Natural killer cell (primary cell): ENCODE measurements at regions not wholly inside any gene's neighbourhood (a gene's known extent, or its start where the extent isn't known, plus 50 kb on each side); places are given as distances from the start of the nearest gene placed in this dataset.

Experiments used
- ATAC-seq, 3 donors: fragments of 150-1000 bp in 2 of 3; fragments of 200-7000 bp in 1 of 3; cut with Tn5 transposase; 1 replicate in 1 of 3; 2 replicates in 2 of 3; pipeline ENCODE4 v1.10.0; 2021; ENCODE audit warnings: mild to moderate bottlenecking in 2 of 3, moderate library complexity in 2 of 3
- DNase-seq, 2 donors: peaks; one replicate each; pipeline versions ENCODE4 v3.0.0 to v3.0.0-alpha.2; 2013 to 2021; ENCODE audit warnings: mixed read lengths in 1 of 2
- H3K27ac ChIP-seq: one replicate; pipeline ENCODE4 v1.5.1; 2013; ENCODE audit warnings: mild to moderate bottlenecking, low read length
- H3K27me3 ChIP-seq: one replicate; pipeline ENCODE4 v1.6.1; 2013; ENCODE audit warnings: low read length; ENCODE audit not compliant: control insufficient read depth, insufficient read depth
- H3K36me3 ChIP-seq: one replicate; pipeline ENCODE4 v1.6.1; 2013; ENCODE audit warnings: low read length; ENCODE audit not compliant: control insufficient read depth, insufficient read depth
- H3K4me1 ChIP-seq: one replicate; pipeline ENCODE4 v1.6.1; 2013; ENCODE audit warnings: low read length; ENCODE audit not compliant: control insufficient read depth, insufficient read depth
- H3K4me3 ChIP-seq: one replicate; pipeline ENCODE4 v1.5.1; 2013; ENCODE audit warnings: low read length
- H3K9me3 ChIP-seq: one replicate; pipeline ENCODE4 v1.6.1; 2013; ENCODE audit warnings: low read length; ENCODE audit not compliant: control insufficient read depth, insufficient read depth
- H3K27ac Mint-ChIP-seq, 2 donors: one replicate each; pipeline ENCODE4 v1.8.0; 2022; ENCODE audit warnings: mild to moderate bottlenecking in 2 of 2, mixed read lengths in 2 of 2, moderate library complexity in 1 of 2
- H3K27me3 Mint-ChIP-seq, 2 donors: one replicate each; pipeline ENCODE4 v1.8.0; 2022; ENCODE audit warnings: low read depth in 2 of 2, mixed read lengths in 2 of 2
- H3K36me3 Mint-ChIP-seq: one replicate; pipeline ENCODE4 v1.8.0; 2022; ENCODE audit warnings: mixed read lengths
- H3K4me1 Mint-ChIP-seq, 2 donors: one replicate each; pipeline ENCODE4 v1.8.0; 2022; ENCODE audit warnings: mixed read lengths in 2 of 2
- H3K4me3 Mint-ChIP-seq: one replicate; pipeline ENCODE4 v1.8.0; 2022; ENCODE audit warnings: mild to moderate bottlenecking, moderate library complexity, mixed read lengths
- H3K9me3 Mint-ChIP-seq, 2 donors: one replicate each; pipeline ENCODE4 v1.8.0; 2022; ENCODE audit warnings: mixed read lengths in 2 of 2
- WGBS: methylation state at CpG from one replicate; pipeline ENCODE4 v1.1.7; 2013; ENCODE audit warnings: missing lambda C conversion rate; ENCODE audit not compliant: insufficient coverage; 5-methylcytosine and 5-hydroxymethylcytosine counted together
- intact Hi-C: fragments of 100-400 bp; cut with micrococcal nuclease; formaldehyde crosslinking; loops from one replicate; pipeline ENCODE4 v1.14.2; 2022
- TF ChIP-seq, protein P1 (sequence below): fragments of 200-600 bp; IDR thresholded peaks from one replicate; pipeline ENCODE4 v1.8.0; 2022; ENCODE audit warnings: antibody characterized with exemption

DNA sequence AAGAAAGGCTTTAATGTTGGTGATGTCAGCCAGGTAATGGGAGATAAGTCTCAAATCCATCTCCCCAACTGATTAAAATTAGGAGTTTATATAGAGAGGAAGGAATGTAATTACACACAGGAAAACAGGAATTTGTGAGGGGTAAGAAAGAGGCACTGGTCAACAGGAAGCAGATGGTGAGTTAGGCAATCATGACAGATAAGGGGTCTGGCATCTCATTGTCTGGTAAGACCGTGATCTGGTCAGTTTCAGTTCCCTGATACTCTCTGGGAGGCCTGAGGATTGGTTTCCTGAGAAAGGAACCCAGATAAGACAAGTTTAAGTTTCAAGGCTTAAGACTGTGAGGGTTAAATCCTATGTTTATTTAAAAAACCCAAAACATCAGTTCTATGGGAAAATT, 414.7 kb upstream of the ARRDC4 start:
- TF ChIP-seq, protein P1, sequence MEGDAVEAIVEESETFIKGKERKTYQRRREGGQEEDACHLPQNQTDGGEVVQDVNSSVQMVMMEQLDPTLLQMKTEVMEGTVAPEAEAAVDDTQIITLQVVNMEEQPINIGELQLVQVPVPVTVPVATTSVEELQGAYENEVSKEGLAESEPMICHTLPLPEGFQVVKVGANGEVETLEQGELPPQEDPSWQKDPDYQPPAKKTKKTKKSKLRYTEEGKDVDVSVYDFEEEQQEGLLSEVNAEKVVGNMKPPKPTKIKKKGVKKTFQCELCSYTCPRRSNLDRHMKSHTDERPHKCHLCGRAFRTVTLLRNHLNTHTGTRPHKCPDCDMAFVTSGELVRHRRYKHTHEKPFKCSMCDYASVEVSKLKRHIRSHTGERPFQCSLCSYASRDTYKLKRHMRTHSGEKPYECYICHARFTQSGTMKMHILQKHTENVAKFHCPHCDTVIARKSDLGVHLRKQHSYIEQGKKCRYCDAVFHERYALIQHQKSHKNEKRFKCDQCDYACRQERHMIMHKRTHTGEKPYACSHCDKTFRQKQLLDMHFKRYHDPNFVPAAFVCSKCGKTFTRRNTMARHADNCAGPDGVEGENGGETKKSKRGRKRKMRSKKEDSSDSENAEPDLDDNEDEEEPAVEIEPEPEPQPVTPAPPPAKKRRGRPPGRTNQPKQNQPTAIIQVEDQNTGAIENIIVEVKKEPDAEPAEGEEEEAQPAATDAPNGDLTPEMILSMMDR = no peak
- no peak for DNase-seq
- Histone ChIP-seq H3K4me1 (no peaks in the 10 kb centered on the region), H3K36me3 (no peaks in the 10 kb centered on the region), H3K9me3 (no peaks in the 10 kb centered on the region), H3K4me3 (no peak overlapping the region), H3K27ac (no peak overlapping the region), H3K27me3 (no peaks in the 10 kb centered on the region)
- intact Hi-C loops = no loop called here
- Mint-ChIP-seq H3K4me1 (no peaks in the 10 kb centered on the region), H3K36me3 (no peaks in the 10 kb centered on the region), H3K9me3 (peaks cover 18 to 24% of the 10 kb centered on the region in 2 donors), H3K27ac (no peak overlapping the region), H3K27me3 (no peaks in the 10 kb centered on the region), H3K4me3 (no peak overlapping the region)
- 33% methylated on average over 1 of the region's 1 CpG for WGBS
- ATAC-seq = no peak

DNA sequence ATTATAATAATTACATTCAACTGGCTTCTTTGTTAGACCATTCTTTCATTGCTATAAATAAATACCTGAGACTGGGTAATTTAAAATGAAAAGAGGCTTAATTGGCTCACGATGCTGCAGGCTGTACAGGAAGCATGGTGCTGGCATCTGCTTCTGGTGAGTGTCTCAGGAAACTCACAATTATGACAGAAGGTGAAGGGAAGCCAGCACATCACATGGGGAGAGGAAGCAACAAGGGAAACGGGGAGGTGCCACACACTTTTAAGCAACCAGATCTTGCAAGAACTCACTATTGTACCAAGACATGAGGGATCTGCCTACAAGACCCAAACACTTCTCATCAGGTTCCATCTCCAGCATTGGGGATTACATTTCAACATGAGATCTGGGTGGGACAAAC, 413.1 kb upstream of the ARRDC4 start:
- Mint-ChIP-seq H3K4me3 (no peak overlapping the region), H3K9me3 (peaks cover 20 to 27% of the 10 kb centered on the region in 2 donors), H3K4me1 (no peaks in the 10 kb centered on the region), H3K27ac (no peak overlapping the region), H3K36me3 (no peaks in the 10 kb centered on the region), H3K27me3 (no peaks in the 10 kb centered on the region)
- no peaks in the 10 kb centered on the region for H3K9me3 ChIP-seq
- TF ChIP-seq, protein P1 = no peak
- no peaks in the 10 kb centered on the region for H3K27me3 ChIP-seq
- H3K4me3 ChIP-seq = no peak overlapping the region
- no peak for DNase-seq
- no peaks in the 10 kb centered on the region for H3K4me1 ChIP-seq
- no peak for ATAC-seq
- H3K36me3 ChIP-seq = no peaks in the 10 kb centered on the region
- WGBS = 48% methylated on average over 2 of the region's 2 CpGs
- H3K27ac ChIP-seq = no peak overlapping the region
- intact Hi-C loops = no loop called here

DNA sequence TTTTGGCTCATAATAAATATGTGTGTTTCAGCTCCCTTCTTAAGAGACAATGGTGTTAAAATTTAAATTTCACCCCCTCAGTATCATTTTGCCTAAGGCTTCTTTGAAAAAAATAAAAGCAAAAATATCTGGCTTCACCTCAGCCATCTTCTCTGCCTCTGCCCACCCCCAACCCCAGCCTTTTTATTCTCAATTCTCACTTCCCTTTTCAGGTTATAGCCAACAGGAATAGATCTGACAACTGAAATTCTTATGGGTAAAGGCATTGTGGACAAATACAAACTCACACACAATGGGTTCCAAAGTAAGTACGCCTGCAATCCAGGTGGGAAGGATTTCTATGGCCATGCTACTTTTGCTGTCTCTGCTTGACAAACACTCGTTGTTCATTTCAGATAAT, 399.0 kb upstream of the ARRDC4 start:
- Histone ChIP-seq H3K4me1 (no peaks in the 10 kb centered on the region), H3K27ac (no peak overlapping the region), H3K27me3 (no peaks in the 10 kb centered on the region), H3K9me3 (no peaks in the 10 kb centered on the region), H3K36me3 (no peaks in the 10 kb centered on the region), H3K4me3 (no peak overlapping the region)
- Mint-ChIP-seq H3K4me1 (no peaks in the 10 kb centered on the region), H3K4me3 (no peak overlapping the region), H3K36me3 (no peaks in the 10 kb centered on the region), H3K27me3 (no peaks in the 10 kb centered on the region), H3K9me3 (peaks cover 7 to 8% of the 10 kb centered on the region in 2 donors), H3K27ac (no peak overlapping the region)
- ATAC-seq = no peak
- TF ChIP-seq, protein P1 = no peak
- 64% methylated on average over 2 of the region's 2 CpGs for WGBS
- no peak for DNase-seq
- intact Hi-C loops = no loop called here

DNA sequence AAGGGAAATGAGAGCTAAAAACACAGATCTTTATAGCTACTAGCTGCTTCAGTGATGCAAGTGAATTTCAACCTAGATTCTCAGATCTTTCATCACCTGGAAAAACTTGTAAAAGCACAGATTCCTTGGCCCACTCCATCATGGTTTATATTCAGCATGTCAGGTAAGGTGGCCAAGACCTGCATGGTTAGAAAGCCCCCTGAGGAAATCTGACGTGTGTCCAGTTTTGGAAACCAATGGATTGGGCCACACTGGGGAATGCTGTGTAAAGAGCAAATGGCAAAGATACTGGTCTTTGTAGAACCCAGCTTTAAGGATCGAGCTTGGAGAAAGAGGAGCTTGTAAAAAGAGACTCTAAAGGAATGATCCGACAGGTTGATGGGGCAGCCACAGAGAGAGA, 397.0 kb upstream of the ARRDC4 start:
- DNase-seq (no peak), ATAC-seq (no peak)
- H3K27me3 ChIP-seq = no peaks in the 10 kb centered on the region
- intact Hi-C loops = no loop called here
- no peaks in the 10 kb centered on the region for H3K36me3 Mint-ChIP-seq
- no peaks in the 10 kb centered on the region for H3K36me3 ChIP-seq
- H3K4me3 Mint-ChIP-seq = no peak overlapping the region
- H3K27ac Mint-ChIP-seq = no peak overlapping the region
- H3K9me3 Mint-ChIP-seq = peaks cover 7 to 8% of the 10 kb centered on the region in 2 donors
- 84% methylated on average over 3 of the region's 3 CpGs for WGBS
- no peaks in the 10 kb centered on the region for H3K4me1 Mint-ChIP-seq
- no peak overlapping the region for H3K4me3 ChIP-seq
- H3K4me1 ChIP-seq = no peaks in the 10 kb centered on the region
- TF ChIP-seq, protein P1 = no peak
- no peaks in the 10 kb centered on the region for H3K27me3 Mint-ChIP-seq
- no peak overlapping the region for H3K27ac ChIP-seq
- H3K9me3 ChIP-seq = no peaks in the 10 kb centered on the region
